Endothelial cell of umbilical vein (primary cell): ENCODE measurements at regions not wholly inside any gene's neighbourhood (a gene's known extent, or its start where the extent isn't known, plus 50 kb on each side); places are given as distances from the start of the nearest gene placed in this dataset.

Source experiments
- BruUV-seq: library from RNA; stranded (reverse); fragments of 400-500 nt; replicated peaks from 2 replicates; lab custom pipeline; 2021; lab: Mats Ljungman, UMichigan
- CTCF ChIA-PET: fragments of 300-600, 350-600 bp; sonication (Branson Sonifier 250); formaldehyde crosslinking; loops from one replicate; lab custom pipeline; 2021; ENCODE audit warnings: antibody characterized with exemption, inconsistent platforms; lab: Charles Lee
- POLR2A ChIA-PET: fragments of 300-600, 350-600 bp; sonication (Branson Sonifier 250); formaldehyde crosslinking; loops from one replicate; lab custom pipeline; 2021; ENCODE audit warnings: antibody characterized with exemption, inconsistent platforms; lab: Charles Lee
- DNase-seq: peaks from one replicate; pipeline ENCODE4 v3.0.0-alpha.2; 2011; ENCODE audit warnings: low read depth, low spot score
- FAIRE-seq: peaks from 2 replicates; lab custom pipeline; 2011; peaks lifted over from hg19 to GRCh38; lab: Jason Lieb, UNC
- H2AFZ ChIP-seq: 2 replicates; pipeline ENCODE4 v1.6.0; 2012; ENCODE audit warnings: low read depth, low read length, control low read depth, inconsistent platforms
- H3K27ac ChIP-seq: 2 replicates; pipeline ENCODE4 v1.5.1; 2011; ENCODE audit warnings: low read depth, mild to moderate bottlenecking, control low read depth, low read length, moderate library complexity; ENCODE audit not compliant: insufficient read depth
- H3K27me3 ChIP-seq, 2 experiments: 2 replicates each; pipeline versions ENCODE4 v1.6.0 to v1.6.1; 2011; ENCODE audit warnings: low read length in 2 of 2, mixed read lengths in 1 of 2; ENCODE audit not compliant: control insufficient read depth in 2 of 2, insufficient read depth in 2 of 2
- H3K36me3 ChIP-seq, 2 experiments: 2 replicates in 1 of 2; 3 replicates in 1 of 2; pipeline ENCODE4 v1.5.1; 2011; ENCODE audit warnings: low read length in 2 of 2, mild to moderate bottlenecking in 1 of 2, moderate library complexity in 1 of 2; ENCODE audit not compliant: control insufficient read depth in 2 of 2, insufficient read depth in 2 of 2; ENCODE audit errors: extremely low read depth in 1 of 2
- H3K4me1 ChIP-seq: 3 replicates; pipeline ENCODE4 v1.5.1; 2011; ENCODE audit warnings: mild to moderate bottlenecking, low read length; ENCODE audit not compliant: control insufficient read depth, insufficient read depth; ENCODE audit errors: extremely low read depth
- H3K4me2 ChIP-seq: 2 replicates; pipeline ENCODE4 v1.6.1; 2011; ENCODE audit warnings: low read length, control low read depth, mixed read lengths; ENCODE audit not compliant: insufficient read depth
- H3K4me3 ChIP-seq, 3 experiments: fragments of 200-600 bp in 1 of 3; sonication (generic), shearing (Covaris generic) in 1 of 3; replicated peaks in 1 of 3; 2 replicates each; pipeline ENCODE4 v1.5.1; 2011 to 2016; ENCODE audit warnings: control low read depth in 3 of 3, low read length in 3 of 3, mild to moderate bottlenecking in 2 of 3, inconsistent platforms in 1 of 3, low read depth in 1 of 3, moderate library complexity in 1 of 3; ENCODE audit not compliant: insufficient read depth in 1 of 3
- H3K79me2 ChIP-seq: 2 replicates; pipeline ENCODE4 v1.6.0; 2012; ENCODE audit warnings: low read length, inconsistent platforms; ENCODE audit not compliant: control insufficient read depth, insufficient read depth
- H3K9ac ChIP-seq: replicated peaks from 2 replicates; pipeline ENCODE3; 2011; ENCODE audit warnings: low read length, control low read depth; ENCODE audit not compliant: insufficient read depth; ENCODE audit errors: extremely low read depth
- H3K9me1 ChIP-seq: replicated peaks from 3 replicates; pipeline ENCODE4 v1.6.0; 2011; ENCODE audit warnings: mild to moderate bottlenecking, low read length; ENCODE audit not compliant: control insufficient read depth, insufficient read depth; ENCODE audit errors: extremely low read depth
- H3K9me3 ChIP-seq: replicated peaks from 2 replicates; pipeline ENCODE4 v1.5.1; 2012; ENCODE audit warnings: low read length, inconsistent platforms; ENCODE audit not compliant: control insufficient read depth, insufficient read depth
- H4K20me1 ChIP-seq: replicated peaks from 2 replicates; pipeline ENCODE3; 2011; ENCODE audit warnings: mild to moderate bottlenecking, low read length; ENCODE audit not compliant: control insufficient read depth, insufficient read depth; ENCODE audit errors: extremely low read depth
- CTCF ChIP-seq, 2 donors: IDR thresholded peaks; 1 replicate in 1 of 2; 2 replicates in 1 of 2; pipeline ENCODE4 v1.5.1; 2011; ENCODE audit warnings: low read length in 2 of 2, mild to moderate bottlenecking in 2 of 2, moderate library complexity in 2 of 2, control low read depth in 1 of 2, inconsistent platforms in 1 of 2, low read depth in 1 of 2; ENCODE audit not compliant: insufficient read depth in 1 of 2; ENCODE audit errors: extremely low read depth in 1 of 2
- EZH2 ChIP-seq: IDR thresholded peaks from 2 replicates; pipeline ENCODE4 v1.6.1; 2012; ENCODE audit warnings: borderline replicate concordance, low read depth, mild to moderate bottlenecking, moderate library complexity, low read length, inconsistent platforms; ENCODE audit not compliant: severe bottlenecking
- FOS ChIP-seq: IDR thresholded peaks from 2 replicates; pipeline ENCODE4 v1.6.1; 2011; ENCODE audit warnings: mild to moderate bottlenecking, low read length, moderate library complexity, borderline replicate concordance; ENCODE audit not compliant: insufficient read depth
- JUN ChIP-seq: IDR thresholded peaks from 2 replicates; pipeline ENCODE4 v1.6.1; 2011; ENCODE audit warnings: borderline replicate concordance, low read depth; ENCODE audit not compliant: insufficient read length, insufficient read depth
- MAX ChIP-seq: IDR thresholded peaks from 2 replicates; pipeline ENCODE4 v1.6.1; 2011; ENCODE audit not compliant: insufficient read depth, insufficient read length
- MYC ChIP-seq: IDR thresholded peaks from one replicate; pipeline ENCODE4 v1.6.1; 2011; ENCODE audit warnings: mild to moderate bottlenecking, low read depth, low read length
- POLR2A ChIP-seq: IDR thresholded peaks from 2 replicates; pipeline ENCODE4 v1.6.1; 2012; ENCODE audit warnings: low read depth, mild to moderate bottlenecking, control low read depth, low read length
- POLR2AphosphoS5 ChIP-seq: IDR thresholded peaks from 2 replicates; pipeline ENCODE4 v1.6.1; 2012; ENCODE audit warnings: low read depth, mild to moderate bottlenecking, control low read depth, low read length, moderate library complexity; ENCODE audit not compliant: insufficient read depth
- dilution Hi-C: fragments of 300-500 bp; cut with MboI; formaldehyde crosslinking; loops from one replicate; pipeline ENCODE4 v1.15.0; 2019; ENCODE audit warnings: low sequenced_read_pairs; ENCODE audit not compliant: extremely low pct_ligation_motif_present
- intact Hi-C: fragments of 100-400 bp; cut with micrococcal nuclease; formaldehyde crosslinking; loops from one replicate; pipeline ENCODE4 v1.10.0; 2022

DNA sequence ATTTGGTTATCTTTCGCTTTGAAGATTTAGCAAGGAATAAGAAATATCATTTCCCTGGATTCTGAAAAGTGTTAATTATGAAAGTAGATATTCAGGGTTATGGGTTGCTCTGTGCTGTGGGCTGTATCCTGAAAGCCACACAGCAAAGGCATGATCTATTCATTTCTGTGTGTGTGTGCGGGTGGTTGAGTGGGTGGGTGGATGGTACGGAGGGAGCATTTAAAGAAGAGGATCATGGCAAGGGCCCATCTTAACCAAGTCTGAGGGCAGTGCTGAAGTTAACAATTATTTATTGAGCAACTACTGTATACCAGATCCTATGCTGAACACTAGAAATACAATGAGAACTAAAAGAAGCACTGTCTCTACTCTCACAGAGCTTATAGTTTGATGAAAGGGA is 178.2 kb upstream of the ZEB2 start:
- no peak for DNase-seq
- Histone ChIP-seq H3K79me2 (no peaks in the 10 kb centered on the region), H3K9me3 (no peaks in the 10 kb centered on the region), H3K36me3 (no peaks in the 10 kb centered on the region), H3K4me1 (no peaks in the 10 kb centered on the region), H3K4me2 (no peak overlapping the region), H3K27ac (no peak overlapping the region), H3K4me3 (no peak overlapping the region), H3K9ac (no peak overlapping the region), H3K9me1 (no peaks in the 10 kb centered on the region), H4K20me1 (no peaks in the 10 kb centered on the region), H2AFZ (no peak overlapping the region), H3K27me3 (no peaks in the 10 kb centered on the region)
- TF ChIP-seq POLR2AphosphoS5, result no peak
- TF ChIP-seq EZH2, result no peak
- TF ChIP-seq FOS, result no peak
- BruUV-seq, result no TSS peak
- dilution Hi-C loops (no loop called here), intact Hi-C loops (no loop called here)
- POLR2A ChIA-PET, result no interaction called here
- CTCF ChIA-PET, result no interaction called here
- no peak for FAIRE-seq

DNA sequence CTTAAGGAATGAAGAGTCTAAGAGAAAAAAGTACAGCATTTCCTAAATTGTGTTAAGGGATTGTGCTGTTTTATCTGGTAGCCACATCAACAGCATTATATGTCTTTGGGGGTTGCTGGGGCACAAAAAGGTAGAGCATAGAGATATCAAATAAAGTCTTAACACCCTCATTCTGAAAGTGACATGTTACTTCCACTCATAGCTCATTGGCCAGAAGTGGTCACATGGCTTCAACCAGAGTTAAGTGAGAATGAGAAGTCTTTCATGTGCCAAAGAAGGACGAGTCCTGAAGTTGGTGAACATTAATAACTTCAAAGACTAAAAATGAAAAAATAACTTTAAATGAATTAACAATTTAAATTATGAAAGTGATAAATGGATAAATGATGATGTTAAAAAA is 175.7 kb upstream of the ZEB2 start:
- no peaks in the 10 kb centered on the region for H4K20me1 ChIP-seq
- H2AFZ ChIP-seq, result no peak overlapping the region
- no peak overlapping the region for H3K9ac ChIP-seq
- no peaks in the 10 kb centered on the region for H3K79me2 ChIP-seq
- H3K9me1 ChIP-seq, result no peaks in the 10 kb centered on the region
- no TSS peak for BruUV-seq
- H3K36me3 ChIP-seq, result no peaks in the 10 kb centered on the region
- dilution Hi-C loops (no loop called here), intact Hi-C loops (no loop called here)
- FAIRE-seq (no peak), DNase-seq (no peak)
- H3K4me1 ChIP-seq, result no peaks in the 10 kb centered on the region
- TF ChIP-seq MYC (no peak), POLR2A (no peak), EZH2 (no peak), CTCF (IDR thresholded peaks at IDR 0.05; ENCODE audit: extremely low read depth in 1 of 2, insufficient read depth in 1 of 2, low read depth in 1 of 2, low read length in 2 of 2) (no peak), JUN (no peak), FOS (no peak), MAX (no peak)
- no peak overlapping the region for H3K4me2 ChIP-seq
- no peak overlapping the region for H3K27ac ChIP-seq
- H3K9me3 ChIP-seq, result no peaks in the 10 kb centered on the region
- ChIA-PET POLR2A (no interaction called here), CTCF (no interaction called here)
- no peak overlapping the region for H3K4me3 ChIP-seq
- H3K27me3 ChIP-seq, result no peaks in the 10 kb centered on the region
